ENCODE measurements at regions not wholly inside any gene's neighbourhood (a gene's known extent, or its start where the extent isn't known, plus 50 kb on each side); places are given as distances from the start of the nearest gene placed in this dataset.

- no peak for DNase-seq (ENCODE audit: low spot score)
- TF ChIP-seq CTCF (IDR thresholded peaks at IDR 0.05; ENCODE audit: extremely low read depth, insufficient read depth, missing control alignments) = no peak
- in situ Hi-C loops (cut with MboI; ENCODE audit: low pct_unique_long_range_greater_than_20kb, low sequenced_read_pairs, unreplicated experiment) = no loop called here
These were observed 153.7 kb downstream of the KLF5 start for GRCh38 chr13:73212482-73212881.

GRCh38 chr13:73210218-73210883 is 151.5 kb downstream of the KLF5 start:
- DNase-seq (ENCODE audit: low spot score) = no peak
- in situ Hi-C loops (cut with MboI; ENCODE audit: low pct_unique_long_range_greater_than_20kb, low sequenced_read_pairs, unreplicated experiment) = no loop called here
- TF ChIP-seq CTCF (IDR thresholded peaks at IDR 0.05; ENCODE audit: extremely low read depth, insufficient read depth, missing control alignments) = no peak

GRCh38 chr13:73204952-73205351 is 146.1 kb downstream of the KLF5 start:
- TF ChIP-seq CTCF (IDR thresholded peaks at IDR 0.05; ENCODE audit: extremely low read depth, insufficient read depth, missing control alignments) = no peak
- in situ Hi-C loops (cut with MboI; ENCODE audit: low pct_unique_long_range_greater_than_20kb, low sequenced_read_pairs, unreplicated experiment) = no loop called here
- DNase-seq (ENCODE audit: low spot score) = no peak

- DNase-seq (ENCODE audit: low spot score) = no peak
- TF ChIP-seq CTCF (IDR thresholded peaks at IDR 0.05; ENCODE audit: extremely low read depth, insufficient read depth, missing control alignments) = no peak
- in situ Hi-C loops (cut with MboI; ENCODE audit: low pct_unique_long_range_greater_than_20kb, low sequenced_read_pairs, unreplicated experiment) = no loop called here
These were observed 142.8 kb downstream of the KLF5 start for GRCh38 chr13:73201626-73202025.

GRCh38 chr13:73198991-73199411 is 140.2 kb downstream of the KLF5 start:
- DNase-seq (ENCODE audit: low spot score) = no peak
- in situ Hi-C loops (cut with MboI; ENCODE audit: low pct_unique_long_range_greater_than_20kb, low sequenced_read_pairs, unreplicated experiment) = no loop called here
- no peak for TF ChIP-seq CTCF (IDR thresholded peaks at IDR 0.05; ENCODE audit: extremely low read depth, insufficient read depth, missing control alignments)

- no peak for TF ChIP-seq CTCF (IDR thresholded peaks at IDR 0.05; ENCODE audit: extremely low read depth, insufficient read depth, missing control alignments)
- no peak for DNase-seq (ENCODE audit: low spot score)
- in situ Hi-C loops (cut with MboI; ENCODE audit: low pct_unique_long_range_greater_than_20kb, low sequenced_read_pairs, unreplicated experiment) = no loop called here
These were observed 136.3 kb downstream of the KLF5 start for GRCh38 chr13:73195091-73195490.
